OCI-LY3 (cell line): ENCODE measurements at regions not wholly inside any gene's neighbourhood (a gene's known extent, or its start where the extent isn't known, plus 50 kb on each side); places are given as distances from the start of the nearest gene placed in this dataset.

Source experiments
- CTCF ChIP-seq: fragments of 200-600, 300-600 bp; sonication (generic); IDR thresholded peaks from 2 replicates; pipeline ENCODE4 v1.5.1; 2014; ENCODE audit warnings: antibody characterized with exemption, low read length, low read depth
- EZH2phosphoT487 ChIP-seq: fragments of 200-600 bp; shearing (Covaris generic); IDR thresholded peaks from 2 replicates; pipeline ENCODE4 v1.6.1; 2018; ENCODE audit warnings: antibody characterized with exemption, mixed run types, low read depth

GRCh38 chr1:87191646-87192045, 137.0 kb upstream of the LMO4 start:
- TF ChIP-seq CTCF (no peak), EZH2phosphoT487 (no peak)
